GM12864 (cell line): ENCODE measurements at regions not wholly inside any gene's neighbourhood (a gene's known extent, or its start where the extent isn't known, plus 50 kb on each side); places are given as distances from the start of the nearest gene placed in this dataset.

Source experiments
- DNase-seq: peaks from one replicate; pipeline ENCODE4 v3.0.0-alpha.2; 2011; ENCODE audit warnings: low read depth
- H3K4me3 ChIP-seq: 2 replicates; pipeline ENCODE4 v1.5.1; 2011; ENCODE audit warnings: mild to moderate bottlenecking, low read depth, low read length, control low read depth
- TF ChIP-seq, protein P1 (sequence below): IDR thresholded peaks from 2 replicates; pipeline ENCODE4 v1.5.1; 2011; ENCODE audit warnings: low read depth, mild to moderate bottlenecking, moderate library complexity, low read length, control low read depth, inconsistent platforms; ENCODE audit errors: missing control alignments

DNA sequence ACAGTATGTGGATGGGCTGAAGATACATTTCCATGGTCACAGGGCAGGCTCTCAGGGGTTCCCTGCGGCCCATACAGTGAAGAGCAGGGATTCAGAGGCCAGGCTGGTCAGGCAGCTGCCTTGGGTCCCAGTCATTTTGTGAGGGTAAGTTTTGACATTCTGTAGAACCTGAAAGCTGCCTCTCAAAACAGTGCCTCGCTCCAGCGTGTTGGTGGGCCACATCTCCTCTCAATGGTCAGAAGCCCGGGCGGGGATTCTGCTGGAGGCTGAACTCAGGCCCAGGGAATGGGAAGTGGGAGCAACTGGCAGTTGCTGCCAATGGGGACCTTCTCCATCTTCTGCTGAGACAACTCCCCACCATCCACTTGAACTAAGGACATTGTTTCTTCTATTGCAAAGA lies 190.0 kb downstream of the PTPN20 start:
- no peak for DNase-seq
- H3K4me3 ChIP-seq: no peak overlapping the region
- TF ChIP-seq, protein P1, sequence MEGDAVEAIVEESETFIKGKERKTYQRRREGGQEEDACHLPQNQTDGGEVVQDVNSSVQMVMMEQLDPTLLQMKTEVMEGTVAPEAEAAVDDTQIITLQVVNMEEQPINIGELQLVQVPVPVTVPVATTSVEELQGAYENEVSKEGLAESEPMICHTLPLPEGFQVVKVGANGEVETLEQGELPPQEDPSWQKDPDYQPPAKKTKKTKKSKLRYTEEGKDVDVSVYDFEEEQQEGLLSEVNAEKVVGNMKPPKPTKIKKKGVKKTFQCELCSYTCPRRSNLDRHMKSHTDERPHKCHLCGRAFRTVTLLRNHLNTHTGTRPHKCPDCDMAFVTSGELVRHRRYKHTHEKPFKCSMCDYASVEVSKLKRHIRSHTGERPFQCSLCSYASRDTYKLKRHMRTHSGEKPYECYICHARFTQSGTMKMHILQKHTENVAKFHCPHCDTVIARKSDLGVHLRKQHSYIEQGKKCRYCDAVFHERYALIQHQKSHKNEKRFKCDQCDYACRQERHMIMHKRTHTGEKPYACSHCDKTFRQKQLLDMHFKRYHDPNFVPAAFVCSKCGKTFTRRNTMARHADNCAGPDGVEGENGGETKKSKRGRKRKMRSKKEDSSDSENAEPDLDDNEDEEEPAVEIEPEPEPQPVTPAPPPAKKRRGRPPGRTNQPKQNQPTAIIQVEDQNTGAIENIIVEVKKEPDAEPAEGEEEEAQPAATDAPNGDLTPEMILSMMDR: no peak

DNA sequence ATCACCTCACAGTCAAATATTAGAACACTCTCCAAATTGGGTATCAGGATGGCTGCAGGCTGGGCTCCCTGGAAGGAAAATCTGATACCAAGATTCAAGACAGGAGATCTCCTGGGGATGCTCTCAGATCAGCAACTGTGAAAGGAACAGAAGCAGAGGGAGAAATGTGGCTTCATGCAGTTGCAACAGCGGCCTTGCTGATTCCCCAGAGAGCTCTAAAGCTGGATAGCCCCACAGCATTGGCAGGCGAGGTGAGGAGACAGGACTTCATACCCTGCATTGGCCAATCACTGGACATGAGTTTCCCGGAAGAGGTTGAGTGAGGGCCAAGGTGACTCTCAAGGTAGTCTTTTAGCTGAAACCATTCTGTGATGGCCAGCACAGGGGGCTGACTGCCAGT lies 190.6 kb downstream of the PTPN20 start:
- TF ChIP-seq, protein P1: no peak
- DNase-seq: no peak
- no peak overlapping the region for H3K4me3 ChIP-seq

DNA sequence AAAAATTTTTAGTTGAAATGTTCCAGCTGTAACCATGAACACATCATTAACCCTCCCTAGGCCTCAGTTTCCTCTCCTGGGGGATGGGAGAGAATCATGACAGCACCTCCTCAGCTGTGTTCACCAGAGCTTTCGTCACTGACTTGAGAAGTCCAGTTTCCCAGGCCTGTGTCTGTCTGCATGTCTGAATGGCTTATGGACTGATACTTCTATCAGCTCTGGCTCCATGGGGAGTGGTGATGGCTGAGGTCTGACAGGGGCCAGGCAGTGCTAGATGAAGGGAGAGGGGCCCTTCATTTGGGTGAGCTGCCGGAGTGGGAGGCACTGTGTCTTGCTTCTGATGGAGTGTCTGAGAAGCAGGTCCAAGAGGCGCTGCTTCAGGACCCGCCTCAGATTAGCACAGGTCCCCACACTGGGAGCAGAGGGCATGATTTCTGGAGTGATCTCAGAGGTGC lies 192.9 kb downstream of the PTPN20 start:
- no peak overlapping the region for H3K4me3 ChIP-seq
- DNase-seq: no peak
- TF ChIP-seq, protein P1: no peak

DNA sequence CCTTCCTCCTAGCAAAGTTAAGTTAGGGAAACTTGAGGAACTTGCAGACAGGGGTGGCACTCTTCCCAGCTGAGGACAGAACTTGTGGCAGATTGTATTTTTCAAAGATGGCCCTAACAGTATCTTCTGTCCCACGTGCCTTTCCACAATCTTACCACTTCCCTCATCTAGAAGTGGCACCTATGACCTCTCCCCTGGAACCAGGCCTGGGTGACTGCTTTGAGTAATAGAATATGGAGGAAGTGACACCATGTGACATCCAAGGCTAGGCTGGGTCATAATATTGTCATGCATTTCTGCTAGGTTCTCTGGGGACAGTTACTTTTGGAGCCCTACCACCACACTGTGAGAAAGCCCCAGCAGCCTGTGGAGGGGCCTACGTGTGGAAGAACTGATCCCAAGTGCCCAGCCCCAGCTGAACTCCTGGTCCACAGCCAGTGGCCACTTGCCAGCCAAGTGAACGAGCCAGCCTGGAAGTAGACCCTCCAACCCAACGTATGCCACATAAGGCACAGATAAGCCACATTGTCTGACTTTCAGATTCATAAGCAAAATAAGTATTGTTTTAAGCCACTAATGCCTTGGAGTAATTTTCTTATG lies 193.7 kb downstream of the PTPN20 start:
- no peak for DNase-seq
- no peak overlapping the region for H3K4me3 ChIP-seq
- TF ChIP-seq, protein P1: no peak

DNA sequence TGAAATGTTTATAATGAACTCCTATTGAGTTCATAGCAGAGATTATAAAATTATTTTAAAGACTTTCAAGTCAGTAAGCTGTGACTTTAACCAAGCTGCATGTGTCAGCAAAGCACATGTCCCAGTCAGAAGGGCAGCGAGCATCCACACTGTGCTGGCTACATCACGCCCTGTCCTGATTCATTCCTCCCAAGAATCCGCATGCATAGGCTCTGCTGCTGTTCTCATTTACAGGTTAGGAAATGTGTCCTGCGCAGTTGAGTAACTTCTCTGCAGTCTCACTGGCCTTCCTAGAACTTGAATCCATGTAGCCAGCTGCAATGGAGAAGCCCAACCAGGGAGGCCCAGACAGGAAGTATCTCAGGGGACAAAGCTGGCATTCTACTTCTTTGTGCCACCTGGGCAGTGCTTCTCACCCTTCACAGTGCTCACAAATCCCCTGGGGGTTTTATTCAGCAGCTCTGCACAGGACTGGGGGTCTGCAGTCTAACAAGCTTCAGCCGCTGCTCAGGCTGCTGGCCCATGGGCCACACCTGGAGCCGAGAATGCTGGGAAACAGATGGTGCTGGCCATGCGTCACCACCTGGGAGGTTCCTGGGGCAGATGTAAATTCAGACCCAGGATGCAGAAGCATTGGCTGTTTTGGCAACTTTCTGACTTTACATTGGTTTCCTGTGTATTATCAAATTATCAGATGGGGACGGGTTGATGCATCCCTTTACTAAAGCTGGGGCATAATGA lies 192.8 kb upstream of the GDF10 start:
- DNase-seq: no peak
- no peak overlapping the region for H3K4me3 ChIP-seq
- TF ChIP-seq, protein P1: no peak

DNA sequence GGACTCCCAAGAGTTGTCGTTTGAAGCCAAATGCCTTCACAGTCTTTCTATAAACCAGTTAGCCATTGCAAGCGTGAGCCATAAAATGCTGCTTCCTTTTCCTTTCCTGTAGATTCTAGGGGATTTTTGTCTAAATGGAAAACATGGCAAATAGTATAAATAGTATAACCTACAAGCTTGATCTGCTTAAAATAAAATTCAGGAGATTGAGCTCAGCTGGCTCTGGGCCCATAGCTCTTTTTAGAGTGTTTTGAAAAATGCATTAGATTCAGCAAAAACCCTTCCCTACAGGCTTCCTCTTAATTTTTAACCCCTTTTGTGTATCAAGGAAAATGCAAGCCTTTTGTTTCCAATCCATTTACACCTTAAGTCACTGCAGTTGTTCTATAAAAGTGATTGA lies 190.1 kb upstream of the GDF10 start:
- TF ChIP-seq, protein P1: no peak
- no peak overlapping the region for H3K4me3 ChIP-seq
- DNase-seq: no peak
